Uterus (tissue), 2 donors: ENCODE measurements at regions not wholly inside any gene's neighbourhood (a gene's known extent, or its start where the extent isn't known, plus 50 kb on each side); places are given as distances from the start of the nearest gene placed in this dataset.

Experiments
- POLR2A ChIP-seq, 2 donors: fragments of 450-650 bp; IDR thresholded peaks; one replicate each; pipeline ENCODE4 v1.6.1; 2016; ENCODE audit warnings: antibody characterized with exemption in 2 of 2, mild to moderate bottlenecking in 1 of 2, moderate library complexity in 1 of 2
- TF ChIP-seq, protein P1 (sequence below), 4 experiments: fragments of 200-600 bp in 2 of 4; fragments of 450-650 bp in 2 of 4; sonication (generic) in 2 of 4; IDR thresholded peaks; one replicate each; pipeline ENCODE4 v1.5.1; 2016 to 2019; ENCODE audit warnings: antibody characterized with exemption in 4 of 4, mild to moderate bottlenecking in 2 of 4, moderate library complexity in 1 of 4

DNA sequence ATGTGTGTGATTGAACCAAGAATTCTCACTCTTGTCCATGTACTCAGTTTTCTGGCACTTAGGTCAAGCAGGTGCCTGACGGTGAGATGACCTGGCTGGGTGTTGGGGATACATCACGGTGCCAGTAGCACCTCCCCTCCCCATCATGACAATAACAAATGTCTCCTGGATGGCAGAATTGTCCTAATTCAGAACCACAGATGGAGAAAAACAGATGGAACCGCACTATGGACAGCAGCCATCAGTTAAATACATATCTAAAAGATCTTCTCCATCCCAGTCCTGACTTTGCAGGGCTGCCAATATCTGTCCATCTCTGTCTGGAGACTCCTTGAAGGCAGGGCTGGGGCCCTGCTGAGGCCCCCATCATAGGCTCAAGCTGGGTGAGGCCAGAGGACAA, 126.9 kb downstream of the PTPRS start:
- no peak for TF ChIP-seq POLR2A (IDR thresholded peaks at IDR 0.05)
- TF ChIP-seq, protein P1, sequence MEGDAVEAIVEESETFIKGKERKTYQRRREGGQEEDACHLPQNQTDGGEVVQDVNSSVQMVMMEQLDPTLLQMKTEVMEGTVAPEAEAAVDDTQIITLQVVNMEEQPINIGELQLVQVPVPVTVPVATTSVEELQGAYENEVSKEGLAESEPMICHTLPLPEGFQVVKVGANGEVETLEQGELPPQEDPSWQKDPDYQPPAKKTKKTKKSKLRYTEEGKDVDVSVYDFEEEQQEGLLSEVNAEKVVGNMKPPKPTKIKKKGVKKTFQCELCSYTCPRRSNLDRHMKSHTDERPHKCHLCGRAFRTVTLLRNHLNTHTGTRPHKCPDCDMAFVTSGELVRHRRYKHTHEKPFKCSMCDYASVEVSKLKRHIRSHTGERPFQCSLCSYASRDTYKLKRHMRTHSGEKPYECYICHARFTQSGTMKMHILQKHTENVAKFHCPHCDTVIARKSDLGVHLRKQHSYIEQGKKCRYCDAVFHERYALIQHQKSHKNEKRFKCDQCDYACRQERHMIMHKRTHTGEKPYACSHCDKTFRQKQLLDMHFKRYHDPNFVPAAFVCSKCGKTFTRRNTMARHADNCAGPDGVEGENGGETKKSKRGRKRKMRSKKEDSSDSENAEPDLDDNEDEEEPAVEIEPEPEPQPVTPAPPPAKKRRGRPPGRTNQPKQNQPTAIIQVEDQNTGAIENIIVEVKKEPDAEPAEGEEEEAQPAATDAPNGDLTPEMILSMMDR (IDR thresholded peaks at IDR 0.05): no peak
